Loucy (cell line): ENCODE measurements at regions not wholly inside any gene's neighbourhood (a gene's known extent, or its start where the extent isn't known, plus 50 kb on each side); places are given as distances from the start of the nearest gene placed in this dataset.

ENCODE experiments used
- H2AFZ ChIP-seq: fragments of 200-600 bp; sonication (generic); 2 replicates; pipeline ENCODE4 v1.6.0; 2016; ENCODE audit warnings: antibody characterized with exemption, mild to moderate bottlenecking, low read length, moderate library complexity
- H3F3A ChIP-seq: fragments of 200-600 bp; 2 replicates; pipeline ENCODE4 v1.6.0; 2016; ENCODE audit warnings: antibody characterized with exemption, low read depth, mild to moderate bottlenecking
- H3K27me3 ChIP-seq: fragments of 200-600 bp; sonication (generic); 2 replicates; pipeline ENCODE4 v1.6.1; 2014; ENCODE audit warnings: low read length, mild to moderate bottlenecking; ENCODE audit not compliant: insufficient read depth, poor library complexity, severe bottlenecking
- H3K36me3 ChIP-seq: fragments of 200-600 bp; sonication (generic); 2 replicates; pipeline ENCODE4 v1.6.1; 2016; ENCODE audit warnings: low read length; ENCODE audit not compliant: insufficient read depth
- H3K4me1 ChIP-seq: fragments of 200-600 bp; sonication (generic); 2 replicates; pipeline ENCODE4 v1.5.1; 2014; ENCODE audit warnings: low read length, mild to moderate bottlenecking; ENCODE audit not compliant: insufficient read depth, poor library complexity, severe bottlenecking
- H3K4me2 ChIP-seq: fragments of 200-600 bp; sonication (generic); 2 replicates; pipeline ENCODE4 v1.6.0; 2014; ENCODE audit warnings: antibody characterized with exemption, low read length, low read depth, mild to moderate bottlenecking; ENCODE audit not compliant: poor library complexity, severe bottlenecking
- H3K4me3 ChIP-seq: fragments of 200-600 bp; sonication (generic); 2 replicates; pipeline ENCODE4 v1.5.1; 2014; ENCODE audit warnings: low read length, mild to moderate bottlenecking, mixed read lengths; ENCODE audit not compliant: poor library complexity, severe bottlenecking
- H3K79me2 ChIP-seq: fragments of 200-600 bp; sonication (generic); 2 replicates; pipeline ENCODE4 v1.6.1; 2014; ENCODE audit warnings: low read length; ENCODE audit not compliant: insufficient read depth
- H3K9ac ChIP-seq: fragments of 200-600 bp; sonication (generic); 2 replicates; pipeline ENCODE4 v1.6.0; 2014; ENCODE audit warnings: mild to moderate bottlenecking, low read depth, low read length, moderate library complexity; ENCODE audit not compliant: poor library complexity, severe bottlenecking
- H3K9me2 ChIP-seq: fragments of 200-600 bp; sonication (generic); replicated peaks from 2 replicates; pipeline ENCODE4 v1.6.1; 2016; ENCODE audit warnings: low read depth, low read length, mixed read lengths
- H3K9me3 ChIP-seq: fragments of 200-600 bp; sonication (generic); 2 replicates; pipeline ENCODE4 v1.6.1; 2014; ENCODE audit warnings: mild to moderate bottlenecking, antibody characterized with exemption, low read length, low read depth; ENCODE audit not compliant: insufficient read depth
- H4K20me1 ChIP-seq: fragments of 200-600 bp; sonication (generic); 2 replicates; pipeline ENCODE4 v1.6.0; 2014; ENCODE audit warnings: antibody characterized with exemption, low read length, mild to moderate bottlenecking; ENCODE audit not compliant: insufficient read depth, poor library complexity, severe bottlenecking
- CTCF ChIP-seq: fragments of 200-600 bp; sonication (generic); conservative IDR thresholded peaks from 2 replicates; pipeline ENCODE4 v1.5.1; 2014; ENCODE audit warnings: mild to moderate bottlenecking, antibody characterized with exemption, low read length
- EZH2phosphoT487 ChIP-seq: fragments of 200-600 bp; IDR thresholded peaks from 2 replicates; pipeline ENCODE4 v1.6.1; 2018; ENCODE audit warnings: antibody characterized with exemption, mild to moderate bottlenecking, moderate library complexity, borderline replicate concordance

DNA sequence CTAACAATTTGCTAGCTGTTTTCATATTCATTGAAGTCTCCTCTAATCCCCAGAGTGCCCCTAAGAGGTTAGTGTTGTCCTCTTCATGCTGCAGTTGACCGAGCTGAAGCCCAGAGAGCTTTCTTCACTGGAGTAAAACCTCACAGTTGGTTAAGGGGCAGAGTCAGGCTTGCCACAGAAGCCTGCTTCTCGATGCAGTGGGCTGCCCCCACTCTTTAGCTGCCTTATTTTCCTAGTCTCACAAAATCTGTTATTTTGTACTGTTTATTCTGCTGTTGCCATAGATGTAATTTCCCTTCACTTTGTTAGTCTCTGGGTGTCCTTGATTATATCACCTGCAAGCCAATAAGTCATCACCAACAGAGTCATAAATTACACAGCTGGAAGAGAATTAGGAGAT is 56.3 kb upstream of the ZPBP start:
- Histone ChIP-seq H3K4me3 (no peak overlapping the region), H2AFZ (no peak overlapping the region), H3K9me3 (no peaks in the 10 kb centered on the region), H4K20me1 (no peaks in the 10 kb centered on the region), H3K27me3 (no peaks in the 10 kb centered on the region), H3F3A (no peaks in the 10 kb centered on the region), H3K79me2 (no peaks in the 10 kb centered on the region), H3K36me3 (no peaks in the 10 kb centered on the region), H3K9me2 (no peaks in the 10 kb centered on the region), H3K4me2 (peak overlapping the region; percentile 59), H3K4me1 (peaks cover 83% of the 10 kb centered on the region), H3K9ac (peak overlapping the region; percentile 38)
- TF ChIP-seq EZH2phosphoT487 (no peak), CTCF (no peak)

- H3K4me2 ChIP-seq = peak overlapping the region; percentile 59
- no peak for TF ChIP-seq EZH2phosphoT487
- H3K4me3 ChIP-seq = peak overlapping the region; percentile 37
Observed at GRCh38 chr7:50147951-50148808, 55.1 kb upstream of the ZPBP start.

DNA sequence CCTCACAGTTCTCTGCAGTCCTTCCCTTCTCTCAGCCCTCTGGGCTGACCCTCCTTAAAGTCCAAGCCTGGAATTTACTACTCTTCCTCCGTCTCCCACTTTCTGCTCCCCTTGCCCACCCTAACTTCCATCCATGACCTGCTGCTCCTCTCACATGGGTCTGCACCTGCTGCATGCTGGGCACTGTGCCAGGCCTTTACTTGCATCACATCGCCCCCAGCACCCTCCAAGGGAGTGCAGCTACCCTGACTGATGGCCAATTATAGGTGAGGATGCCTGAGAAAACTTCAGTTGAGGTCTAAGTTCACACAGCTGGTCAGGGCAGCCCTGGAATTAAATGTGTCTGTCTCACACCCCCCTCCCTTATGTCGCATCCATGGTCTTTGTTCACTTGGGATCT is 53.6 kb upstream of the ZPBP start:
- H3K9ac ChIP-seq = no peak overlapping the region
- TF ChIP-seq CTCF (no peak), EZH2phosphoT487 (no peak)
- H3K4me3 ChIP-seq = no peak overlapping the region
- no peak overlapping the region for H2AFZ ChIP-seq
- no peak overlapping the region for H3K4me2 ChIP-seq
- no peaks in the 10 kb centered on the region for H3K9me3 ChIP-seq
- no peaks in the 10 kb centered on the region for H3K9me2 ChIP-seq
- H3K4me1 ChIP-seq = peaks cover 72% of the 10 kb centered on the region
- no peaks in the 10 kb centered on the region for H3K79me2 ChIP-seq
- no peaks in the 10 kb centered on the region for H3F3A ChIP-seq
- no peaks in the 10 kb centered on the region for H3K36me3 ChIP-seq
- no peaks in the 10 kb centered on the region for H4K20me1 ChIP-seq
- no peaks in the 10 kb centered on the region for H3K27me3 ChIP-seq

More at GRCh38 chr7:50147951-50148808, 55.1 kb upstream of the ZPBP start:
- H3K4me1 ChIP-seq = peaks cover 75% of the 10 kb centered on the region
- H3K36me3 ChIP-seq = no peaks in the 10 kb centered on the region
- no peaks in the 10 kb centered on the region for H3K27me3 ChIP-seq
- H3K9ac ChIP-seq = peak overlapping the region; percentile 53
- no peaks in the 10 kb centered on the region for H3K9me3 ChIP-seq
- no peaks in the 10 kb centered on the region for H3F3A ChIP-seq
- H3K79me2 ChIP-seq = no peaks in the 10 kb centered on the region
- no peak overlapping the region for H2AFZ ChIP-seq
- H3K9me2 ChIP-seq = no peaks in the 10 kb centered on the region
- H4K20me1 ChIP-seq = no peaks in the 10 kb centered on the region
